SK-N-SH (cell line): ENCODE measurements at regions not wholly inside any gene's neighbourhood (a gene's known extent, or its start where the extent isn't known, plus 50 kb on each side); places are given as distances from the start of the nearest gene placed in this dataset.

ENCODE experiments used
- CTCF ChIA-PET: fragments of 300-600, 350-600 bp; formaldehyde crosslinking; extraction: SDS; loops from one replicate; lab custom pipeline; 2021; lab: Yijun Ruan, JAX
- POLR2A ChIA-PET: fragments of 350-600 bp; sonication (Branson Sonifier 250); formaldehyde crosslinking; extraction: SDS; loops from one replicate; lab custom pipeline; 2020; ENCODE audit warnings: antibody characterized with exemption, inconsistent platforms; lab: Yijun Ruan, JAX
- DNase-seq: peaks from one replicate; pipeline ENCODE4 v3.0.0; 2012
- H2AFZ ChIP-seq: fragments of 200-600 bp; sonication (generic); 2 replicates; pipeline ENCODE4 v1.8.1; 2016; ENCODE audit warnings: antibody characterized with exemption, mild to moderate bottlenecking, low read depth
- H3F3A ChIP-seq: fragments of 200-600 bp; sonication (generic); replicated peaks from 2 replicates; pipeline ENCODE3; 2016; ENCODE audit warnings: antibody characterized with exemption, mild to moderate bottlenecking; ENCODE audit not compliant: insufficient read depth
- H3K27ac ChIP-seq, 2 experiments: fragments of 200-500 bp in 1 of 2; fragments of 200-600 bp in 1 of 2; sonication (Bioruptor generic) in 1 of 2; sonication (generic), shearing (Covaris generic) in 1 of 2; 2 replicates each; pipeline versions ENCODE4 v1.5.1 to v1.6.1; 2014 to 2016; ENCODE audit warnings: low read depth in 2 of 2, inconsistent platforms in 1 of 2, low read length in 1 of 2, mild to moderate bottlenecking in 1 of 2, mixed read lengths in 1 of 2
- H3K27me3 ChIP-seq: fragments of 200-600 bp; sonication (generic), shearing (Covaris generic); 2 replicates; pipeline ENCODE4 v1.6.1; 2016; ENCODE audit warnings: mixed run types; ENCODE audit not compliant: insufficient read depth
- H3K36me3 ChIP-seq, 2 experiments: fragments of 200-500 bp in 1 of 2; fragments of 200-600 bp in 1 of 2; sonication (Bioruptor generic) in 1 of 2; sonication (generic) in 1 of 2; replicated peaks in 1 of 2; 2 replicates each; pipeline versions ENCODE3 to v1.5.1; 2014 to 2016; ENCODE audit warnings: low read length in 1 of 2, mild to moderate bottlenecking in 1 of 2; ENCODE audit not compliant: insufficient read depth in 2 of 2, control insufficient read depth in 1 of 2
- H3K4me1 ChIP-seq, 2 experiments: fragments of 200-500 bp in 1 of 2; fragments of 200-600 bp in 1 of 2; sonication (Bioruptor generic) in 1 of 2; sonication (generic), shearing (Covaris generic) in 1 of 2; 2 replicates each; pipeline versions ENCODE4 v1.5.1 to v1.6.1; 2014 to 2016; ENCODE audit warnings: low read depth in 1 of 2, low read length in 1 of 2, mixed run types in 1 of 2; ENCODE audit not compliant: insufficient read depth in 2 of 2, control insufficient read depth in 1 of 2
- H3K4me2 ChIP-seq: fragments of 200-600 bp; sonication (generic), shearing (Covaris generic); 2 replicates; pipeline ENCODE4 v1.6.1; 2017; ENCODE audit warnings: mixed run types
- H3K4me3 ChIP-seq, 2 experiments: fragments of 200-500 bp in 1 of 2; fragments of 200-600 bp in 1 of 2; sonication (Bioruptor generic) in 1 of 2; sonication (generic), shearing (Covaris generic) in 1 of 2; 2 replicates each; pipeline versions ENCODE4 v1.5.1 to v1.8.1; 2014 to 2016; ENCODE audit warnings: low read depth in 2 of 2, inconsistent platforms in 1 of 2, low read length in 1 of 2, mild to moderate bottlenecking in 1 of 2, mixed read lengths in 1 of 2, moderate library complexity in 1 of 2
- H3K79me2 ChIP-seq: fragments of 200-600 bp; sonication (generic); 2 replicates; pipeline ENCODE4 v1.8.1; 2017; ENCODE audit warnings: mild to moderate bottlenecking; ENCODE audit not compliant: insufficient read depth
- H3K9ac ChIP-seq: fragments of 200-600 bp; sonication (generic); 2 replicates; pipeline ENCODE4 v1.6.1; 2017; ENCODE audit warnings: mixed run types
- H3K9me2 ChIP-seq: fragments of 200-600 bp; sonication (generic); 2 replicates; pipeline ENCODE4 v1.6.1; 2017; ENCODE audit warnings: mixed run types
- H3K9me3 ChIP-seq: fragments of 200-600 bp; sonication (generic); 2 replicates; pipeline ENCODE4 v1.6.1; 2017; ENCODE audit warnings: mixed run types, mild to moderate bottlenecking, moderate library complexity
- H4K20me1 ChIP-seq: fragments of 200-600 bp; sonication (generic); 2 replicates; pipeline ENCODE4 v1.6.1; 2017; ENCODE audit warnings: mild to moderate bottlenecking, mixed run types; ENCODE audit not compliant: insufficient read depth
- ELF1 ChIP-seq: IDR thresholded peaks from 2 replicates; pipeline ENCODE4 v1.4.0; 2012
- EP300 ChIP-seq, 2 experiments: IDR thresholded peaks; 2 replicates each; pipeline versions ENCODE4 v1.4.0 to v1.6.1; 2012; ENCODE audit warnings: borderline replicate concordance in 1 of 2, low read depth in 1 of 2, low read length in 1 of 2
- FOXJ3 ChIP-seq: sonication (generic); formaldehyde crosslinking; IDR thresholded peaks from 2 replicates; pipeline ENCODE4 v1.5.1; 2020; ENCODE audit warnings: mild to moderate bottlenecking, missing genetic modification reagents
- FOXM1 ChIP-seq: IDR thresholded peaks from 2 replicates; pipeline ENCODE4 v1.4.0; 2012; ENCODE audit warnings: low read depth, mild to moderate bottlenecking
- MXI1 ChIP-seq: IDR thresholded peaks from 2 replicates; pipeline ENCODE4 v1.6.1; 2012; ENCODE audit warnings: mild to moderate bottlenecking, low read depth, low read length, improper control_type of control experiment
- RAD21 ChIP-seq: IDR thresholded peaks from 2 replicates; pipeline ENCODE4 v1.6.1; 2012; ENCODE audit warnings: mild to moderate bottlenecking, low read length
- RCOR1 ChIP-seq: fragments of 150-350 bp; IDR thresholded peaks from 2 replicates; pipeline ENCODE4 v1.6.1; 2017; ENCODE audit warnings: antibody characterized with exemption, low read length
- RXRA ChIP-seq: IDR thresholded peaks from 2 replicates; pipeline ENCODE4 v1.4.0; 2012; ENCODE audit warnings: low read depth, mild to moderate bottlenecking, borderline replicate concordance
- TAF1 ChIP-seq: IDR thresholded peaks from 2 replicates; pipeline ENCODE4 v1.6.1; 2012; ENCODE audit warnings: low read depth, mild to moderate bottlenecking, low read length, moderate library complexity, borderline replicate concordance
- TEAD4 ChIP-seq: IDR thresholded peaks from 2 replicates; pipeline ENCODE4 v1.4.0; 2012; ENCODE audit warnings: mild to moderate bottlenecking, borderline replicate concordance; ENCODE audit not compliant: insufficient read depth
- WGBS: methylation state at CpG from one replicate; pipeline ENCODE4 v1.1.6; 2017; ENCODE audit warnings: low lambda C conversion rate; 5-methylcytosine and 5-hydroxymethylcytosine counted together
- TF ChIP-seq, protein P1 (sequence below): IDR thresholded peaks from 2 replicates; pipeline ENCODE4 v1.4.0; 2012; ENCODE audit warnings: low read depth
- TF ChIP-seq, protein P2 (sequence below): fragments of 150-350 bp; IDR thresholded peaks from 2 replicates; pipeline ENCODE4 v1.6.1; 2017; ENCODE audit warnings: antibody characterized with exemption, low read length, low read depth, borderline replicate concordance
- TF ChIP-seq, protein P3 (sequence below): fragments of 200-600 bp; sonication (generic); IDR thresholded peaks from 2 replicates; pipeline ENCODE4 v1.6.1; 2017; ENCODE audit warnings: antibody characterized with exemption, mild to moderate bottlenecking, moderate library complexity
- TF ChIP-seq, protein P4 (sequence below): IDR thresholded peaks from 2 replicates; pipeline ENCODE4; 2012
- TF ChIP-seq, protein P5 (sequence below): IDR thresholded peaks from 2 replicates; pipeline ENCODE4 v1.6.1; 2012; ENCODE audit warnings: mild to moderate bottlenecking, low read depth, low read length, moderate library complexity
- TF ChIP-seq, protein P6 (sequence below): IDR thresholded peaks from 2 replicates; pipeline ENCODE4 v1.4.0; 2012; ENCODE audit warnings: low read depth, borderline replicate concordance
- TF ChIP-seq, protein P7 (sequence below): fragments of 150-350 bp; IDR thresholded peaks from 2 replicates; pipeline ENCODE4 v1.6.1; 2016; ENCODE audit warnings: mild to moderate bottlenecking, low read depth, low read length

DNA sequence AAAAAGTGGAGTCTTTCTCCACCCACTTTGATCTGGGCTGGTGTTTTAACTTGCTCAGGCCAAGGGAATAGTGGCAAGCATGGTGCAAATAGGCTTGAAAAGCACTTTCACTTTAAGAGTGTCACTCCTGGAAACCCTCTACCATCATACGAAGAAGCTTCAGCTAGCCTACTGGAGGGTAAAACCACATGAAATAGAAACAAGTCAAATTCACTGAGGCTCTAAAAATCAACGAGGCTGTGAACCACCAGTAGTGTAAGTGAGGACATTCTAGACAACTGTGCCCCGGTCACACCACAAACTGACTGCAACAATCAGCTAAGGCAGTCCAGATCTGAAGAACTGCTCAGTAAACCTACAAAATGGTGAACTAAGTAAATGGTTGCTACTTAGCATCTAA, 2366.3 kb upstream of the C9orf72 start:
- Histone ChIP-seq H3K9me3 (0 out of 2 replicates have a peak, but pooled peaks cover 5% of the 10 kb centered on the region), H3F3A (no peaks in the 10 kb centered on the region), H4K20me1 (no peaks in the 10 kb centered on the region), H3K27me3 (no peaks in the 10 kb centered on the region), H3K4me2 (no peak overlapping the region), H3K9me2 (no peaks in the 10 kb centered on the region), H3K4me3 (no peak overlapping the region), H3K4me1 (no peaks in the 10 kb centered on the region), H3K36me3 (no peaks in the 10 kb centered on the region), H3K27ac (no peak overlapping the region), H3K9ac (no peak overlapping the region), H3K79me2 (no peaks in the 10 kb centered on the region), H2AFZ (no peak overlapping the region)
- no peak for DNase-seq
- TF ChIP-seq FOXM1 = no peak
- ChIA-PET CTCF (no interaction called here), POLR2A (no interaction called here)
- WGBS = 60% methylated on average over 3 of the region's 3 CpGs

DNA sequence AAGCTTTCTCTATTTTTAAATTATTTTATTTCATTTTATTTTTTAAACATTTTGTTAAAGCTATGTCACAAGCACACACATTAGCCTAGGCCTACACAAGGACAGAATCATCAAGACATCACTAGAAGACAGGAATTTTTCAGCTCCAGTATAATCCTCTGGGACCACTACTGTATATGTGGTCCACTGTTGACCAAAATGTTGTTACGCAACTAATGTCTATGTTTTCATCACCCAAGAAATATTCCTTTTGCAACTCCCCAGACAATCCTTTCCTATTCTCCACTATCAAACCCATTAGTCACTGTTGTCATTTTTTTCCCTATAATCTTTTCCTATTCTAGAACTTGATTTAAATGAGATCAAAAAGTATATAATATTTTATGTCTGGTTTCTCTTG, 2371.7 kb upstream of the C9orf72 start:
- DNase-seq = no peak
- Histone ChIP-seq H3F3A (no peaks in the 10 kb centered on the region), H3K9me3 (no peaks in the 10 kb centered on the region), H3K9me2 (no peaks in the 10 kb centered on the region), H3K9ac (no peak overlapping the region), H3K4me1 (no peaks in the 10 kb centered on the region), H4K20me1 (no peaks in the 10 kb centered on the region), H3K4me2 (no peak overlapping the region), H3K79me2 (no peaks in the 10 kb centered on the region), H3K36me3 (no peaks in the 10 kb centered on the region), H3K27me3 (no peaks in the 10 kb centered on the region), H3K4me3 (no peak overlapping the region), H2AFZ (0 out of 2 replicates have a peak overlapping the region, but pooled peaks have one; percentile 9), H3K27ac (no peak overlapping the region)
- POLR2A ChIA-PET = no interaction called here
- CTCF ChIA-PET = no interaction called here
- 92% methylated on average over 1 of the region's 1 CpG for WGBS
- TF ChIP-seq RXRA (no peak), EP300 (IDR thresholded peaks at IDR 0.05; ENCODE audit: borderline replicate concordance in 1 of 2, low read depth in 1 of 2, low read length in 1 of 2) (no peak), ELF1 (no peak), FOXJ3 (no peak), RCOR1 (no peak), MXI1 (no peak), RAD21 (no peak), TAF1 (no peak), TEAD4 (no peak)
- TF ChIP-seq, protein P1, sequence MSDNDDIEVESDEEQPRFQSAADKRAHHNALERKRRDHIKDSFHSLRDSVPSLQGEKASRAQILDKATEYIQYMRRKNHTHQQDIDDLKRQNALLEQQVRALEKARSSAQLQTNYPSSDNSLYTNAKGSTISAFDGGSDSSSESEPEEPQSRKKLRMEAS = no peak
- TF ChIP-seq, protein P2, sequence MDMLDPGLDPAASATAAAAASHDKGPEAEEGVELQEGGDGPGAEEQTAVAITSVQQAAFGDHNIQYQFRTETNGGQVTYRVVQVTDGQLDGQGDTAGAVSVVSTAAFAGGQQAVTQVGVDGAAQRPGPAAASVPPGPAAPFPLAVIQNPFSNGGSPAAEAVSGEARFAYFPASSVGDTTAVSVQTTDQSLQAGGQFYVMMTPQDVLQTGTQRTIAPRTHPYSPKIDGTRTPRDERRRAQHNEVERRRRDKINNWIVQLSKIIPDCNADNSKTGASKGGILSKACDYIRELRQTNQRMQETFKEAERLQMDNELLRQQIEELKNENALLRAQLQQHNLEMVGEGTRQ = no peak
- TF ChIP-seq, protein P3, sequence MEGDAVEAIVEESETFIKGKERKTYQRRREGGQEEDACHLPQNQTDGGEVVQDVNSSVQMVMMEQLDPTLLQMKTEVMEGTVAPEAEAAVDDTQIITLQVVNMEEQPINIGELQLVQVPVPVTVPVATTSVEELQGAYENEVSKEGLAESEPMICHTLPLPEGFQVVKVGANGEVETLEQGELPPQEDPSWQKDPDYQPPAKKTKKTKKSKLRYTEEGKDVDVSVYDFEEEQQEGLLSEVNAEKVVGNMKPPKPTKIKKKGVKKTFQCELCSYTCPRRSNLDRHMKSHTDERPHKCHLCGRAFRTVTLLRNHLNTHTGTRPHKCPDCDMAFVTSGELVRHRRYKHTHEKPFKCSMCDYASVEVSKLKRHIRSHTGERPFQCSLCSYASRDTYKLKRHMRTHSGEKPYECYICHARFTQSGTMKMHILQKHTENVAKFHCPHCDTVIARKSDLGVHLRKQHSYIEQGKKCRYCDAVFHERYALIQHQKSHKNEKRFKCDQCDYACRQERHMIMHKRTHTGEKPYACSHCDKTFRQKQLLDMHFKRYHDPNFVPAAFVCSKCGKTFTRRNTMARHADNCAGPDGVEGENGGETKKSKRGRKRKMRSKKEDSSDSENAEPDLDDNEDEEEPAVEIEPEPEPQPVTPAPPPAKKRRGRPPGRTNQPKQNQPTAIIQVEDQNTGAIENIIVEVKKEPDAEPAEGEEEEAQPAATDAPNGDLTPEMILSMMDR = no peak
- TF ChIP-seq, protein P4, sequence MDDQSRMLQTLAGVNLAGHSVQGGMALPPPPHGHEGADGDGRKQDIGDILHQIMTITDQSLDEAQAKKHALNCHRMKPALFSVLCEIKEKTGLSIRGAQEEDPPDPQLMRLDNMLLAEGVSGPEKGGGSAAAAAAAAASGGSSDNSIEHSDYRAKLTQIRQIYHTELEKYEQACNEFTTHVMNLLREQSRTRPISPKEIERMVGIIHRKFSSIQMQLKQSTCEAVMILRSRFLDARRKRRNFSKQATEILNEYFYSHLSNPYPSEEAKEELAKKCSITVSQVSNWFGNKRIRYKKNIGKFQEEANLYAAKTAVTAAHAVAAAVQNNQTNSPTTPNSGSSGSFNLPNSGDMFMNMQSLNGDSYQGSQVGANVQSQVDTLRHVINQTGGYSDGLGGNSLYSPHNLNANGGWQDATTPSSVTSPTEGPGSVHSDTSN = no peak
- TF ChIP-seq, protein P5, sequence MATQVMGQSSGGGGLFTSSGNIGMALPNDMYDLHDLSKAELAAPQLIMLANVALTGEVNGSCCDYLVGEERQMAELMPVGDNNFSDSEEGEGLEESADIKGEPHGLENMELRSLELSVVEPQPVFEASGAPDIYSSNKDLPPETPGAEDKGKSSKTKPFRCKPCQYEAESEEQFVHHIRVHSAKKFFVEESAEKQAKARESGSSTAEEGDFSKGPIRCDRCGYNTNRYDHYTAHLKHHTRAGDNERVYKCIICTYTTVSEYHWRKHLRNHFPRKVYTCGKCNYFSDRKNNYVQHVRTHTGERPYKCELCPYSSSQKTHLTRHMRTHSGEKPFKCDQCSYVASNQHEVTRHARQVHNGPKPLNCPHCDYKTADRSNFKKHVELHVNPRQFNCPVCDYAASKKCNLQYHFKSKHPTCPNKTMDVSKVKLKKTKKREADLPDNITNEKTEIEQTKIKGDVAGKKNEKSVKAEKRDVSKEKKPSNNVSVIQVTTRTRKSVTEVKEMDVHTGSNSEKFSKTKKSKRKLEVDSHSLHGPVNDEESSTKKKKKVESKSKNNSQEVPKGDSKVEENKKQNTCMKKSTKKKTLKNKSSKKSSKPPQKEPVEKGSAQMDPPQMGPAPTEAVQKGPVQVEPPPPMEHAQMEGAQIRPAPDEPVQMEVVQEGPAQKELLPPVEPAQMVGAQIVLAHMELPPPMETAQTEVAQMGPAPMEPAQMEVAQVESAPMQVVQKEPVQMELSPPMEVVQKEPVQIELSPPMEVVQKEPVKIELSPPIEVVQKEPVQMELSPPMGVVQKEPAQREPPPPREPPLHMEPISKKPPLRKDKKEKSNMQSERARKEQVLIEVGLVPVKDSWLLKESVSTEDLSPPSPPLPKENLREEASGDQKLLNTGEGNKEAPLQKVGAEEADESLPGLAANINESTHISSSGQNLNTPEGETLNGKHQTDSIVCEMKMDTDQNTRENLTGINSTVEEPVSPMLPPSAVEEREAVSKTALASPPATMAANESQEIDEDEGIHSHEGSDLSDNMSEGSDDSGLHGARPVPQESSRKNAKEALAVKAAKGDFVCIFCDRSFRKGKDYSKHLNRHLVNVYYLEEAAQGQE = no peak
- TF ChIP-seq, protein P6, sequence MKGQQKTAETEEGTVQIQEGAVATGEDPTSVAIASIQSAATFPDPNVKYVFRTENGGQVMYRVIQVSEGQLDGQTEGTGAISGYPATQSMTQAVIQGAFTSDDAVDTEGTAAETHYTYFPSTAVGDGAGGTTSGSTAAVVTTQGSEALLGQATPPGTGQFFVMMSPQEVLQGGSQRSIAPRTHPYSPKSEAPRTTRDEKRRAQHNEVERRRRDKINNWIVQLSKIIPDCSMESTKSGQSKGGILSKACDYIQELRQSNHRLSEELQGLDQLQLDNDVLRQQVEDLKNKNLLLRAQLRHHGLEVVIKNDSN = no peak
- TF ChIP-seq, protein P7, sequence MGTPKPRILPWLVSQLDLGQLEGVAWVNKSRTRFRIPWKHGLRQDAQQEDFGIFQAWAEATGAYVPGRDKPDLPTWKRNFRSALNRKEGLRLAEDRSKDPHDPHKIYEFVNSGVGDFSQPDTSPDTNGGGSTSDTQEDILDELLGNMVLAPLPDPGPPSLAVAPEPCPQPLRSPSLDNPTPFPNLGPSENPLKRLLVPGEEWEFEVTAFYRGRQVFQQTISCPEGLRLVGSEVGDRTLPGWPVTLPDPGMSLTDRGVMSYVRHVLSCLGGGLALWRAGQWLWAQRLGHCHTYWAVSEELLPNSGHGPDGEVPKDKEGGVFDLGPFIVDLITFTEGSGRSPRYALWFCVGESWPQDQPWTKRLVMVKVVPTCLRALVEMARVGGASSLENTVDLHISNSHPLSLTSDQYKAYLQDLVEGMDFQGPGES = no peak
